WTC11 (cell line): ENCODE measurements at regions not wholly inside any gene's neighbourhood (a gene's known extent, or its start where the extent isn't known, plus 50 kb on each side); places are given as distances from the start of the nearest gene placed in this dataset.

Source experiments
- ATAC-seq: fragments of 200-7000 bp; cut with Tn5 transposase; 2 replicates; pipeline ENCODE4 v1.10.0; 2021; ENCODE audit warnings: mild to moderate bottlenecking, moderate library complexity
- CTCF ChIA-PET: fragments of 300-600 bp; sonication (Branson Sonifier 250); formaldehyde crosslinking; loops from one replicate; lab custom pipeline; 2021; ENCODE audit warnings: antibody characterized with exemption; lab: Charles Lee
- POLR2A ChIA-PET: fragments of 350-600 bp; sonication (Branson Sonifier 250); formaldehyde crosslinking; loops from one replicate; lab custom pipeline; 2021; ENCODE audit warnings: antibody characterized with exemption; lab: Charles Lee
- DNase-seq: peaks from one replicate; pipeline ENCODE4 v3.0.0; 2021; ENCODE audit warnings: low spot score
- H3K27ac Mint-ChIP-seq: 2 replicates; pipeline ENCODE4 v1.8.0; 2021; ENCODE audit warnings: mixed read lengths
- H3K27me3 Mint-ChIP-seq: 2 replicates; pipeline ENCODE4 v1.8.0; 2021; ENCODE audit warnings: low read depth, mild to moderate bottlenecking, moderate library complexity, mixed read lengths
- H3K36me3 Mint-ChIP-seq: 2 replicates; pipeline ENCODE4 v1.8.0; 2021; ENCODE audit warnings: mixed read lengths
- H3K4me1 Mint-ChIP-seq: 2 replicates; pipeline ENCODE4 v1.8.0; 2022; ENCODE audit warnings: mixed read lengths
- H3K4me3 Mint-ChIP-seq: 2 replicates; pipeline ENCODE4 v1.8.0; 2021; ENCODE audit warnings: mild to moderate bottlenecking, moderate library complexity, mixed read lengths
- H3K9me3 Mint-ChIP-seq: 2 replicates; pipeline ENCODE4 v1.8.0; 2021; ENCODE audit warnings: mixed read lengths
- CREB1 ChIP-seq: sonication (generic); formaldehyde crosslinking; IDR thresholded peaks from 2 replicates; pipeline ENCODE4 v1.8.0; 2023; ENCODE audit warnings: mild to moderate bottlenecking, missing genetic modification reagents
- ELF4 ChIP-seq: sonication (generic); formaldehyde crosslinking; IDR thresholded peaks from 2 replicates; pipeline ENCODE4 v1.8.1; 2022; ENCODE audit warnings: low read depth, mild to moderate bottlenecking, moderate library complexity, missing genetic modification reagents
- ETV6 ChIP-seq: sonication (generic); formaldehyde crosslinking; IDR thresholded peaks from 2 replicates; pipeline ENCODE4 v1.8.1; 2022; ENCODE audit warnings: mild to moderate bottlenecking, missing genetic modification reagents
- HMGA2 ChIP-seq: fragments of 250-450 bp; sonication (Bioruptor Pico); IDR thresholded peaks from 2 replicates; pipeline ENCODE4 v1.4.0; 2021; ENCODE audit warnings: mild to moderate bottlenecking, moderate library complexity
- JUN ChIP-seq: sonication (generic); formaldehyde crosslinking; IDR thresholded peaks from 2 replicates; pipeline ENCODE4 v1.8.0; 2023; ENCODE audit warnings: mild to moderate bottlenecking, missing genetic modification reagents
- NFATC4 ChIP-seq: fragments of 250-450 bp; sonication (Bioruptor Pico); IDR thresholded peaks from 2 replicates; pipeline ENCODE4 v1.9.0; 2021; ENCODE audit warnings: mild to moderate bottlenecking
- NR1H2 ChIP-seq: sonication (generic); formaldehyde crosslinking; IDR thresholded peaks from 2 replicates; pipeline ENCODE4 v1.9.0; 2021; ENCODE audit warnings: mild to moderate bottlenecking, moderate library complexity, missing genetic modification reagents
- SP1 ChIP-seq: sonication (generic); formaldehyde crosslinking; conservative IDR thresholded peaks from 2 replicates; pipeline ENCODE4 v1.8.1; 2022; ENCODE audit warnings: missing genetic modification reagents
- TP53 ChIP-seq: sonication (generic); formaldehyde crosslinking; IDR thresholded peaks from 2 replicates; pipeline ENCODE4 v1.8.1; 2023; ENCODE audit warnings: mild to moderate bottlenecking, missing genetic modification reagents
- ZNF232 ChIP-seq: sonication (generic); formaldehyde crosslinking; IDR thresholded peaks from 2 replicates; pipeline ENCODE4 v1.8.0; 2022; ENCODE audit warnings: mild to moderate bottlenecking, missing genetic modification reagents
- ZNF263 ChIP-seq: sonication (generic); formaldehyde crosslinking; IDR thresholded peaks from 2 replicates; pipeline ENCODE4 v1.8.1; 2022; ENCODE audit warnings: low read depth, mild to moderate bottlenecking, moderate library complexity, missing genetic modification reagents
- ZNF416 ChIP-seq: fragments of 250-450 bp; sonication (Bioruptor Pico); IDR thresholded peaks from 2 replicates; pipeline ENCODE4 v1.9.0; 2021; ENCODE audit warnings: mild to moderate bottlenecking, inconsistent platforms
- ZNF671 ChIP-seq: fragments of 250-450 bp; sonication (Bioruptor Pico); IDR thresholded peaks from 2 replicates; pipeline ENCODE4 v1.8.0; 2021; ENCODE audit warnings: mild to moderate bottlenecking
- TF ChIP-seq, protein P1 (sequence below): sonication (generic); formaldehyde crosslinking; IDR thresholded peaks from 2 replicates; pipeline ENCODE4 v1.8.1; 2022; ENCODE audit warnings: low read depth, mild to moderate bottlenecking, moderate library complexity, missing genetic modification reagents, borderline replicate concordance
- TF ChIP-seq, protein P2 (sequence below): sonication (generic); formaldehyde crosslinking; IDR thresholded peaks from 2 replicates; pipeline ENCODE4 v1.8.0; 2022; ENCODE audit warnings: missing genetic modification reagents
- TF ChIP-seq, protein P3 (sequence below): sonication (generic); formaldehyde crosslinking; IDR thresholded peaks from 2 replicates; pipeline ENCODE4 v1.8.0; 2023; ENCODE audit warnings: missing genetic modification reagents

DNA sequence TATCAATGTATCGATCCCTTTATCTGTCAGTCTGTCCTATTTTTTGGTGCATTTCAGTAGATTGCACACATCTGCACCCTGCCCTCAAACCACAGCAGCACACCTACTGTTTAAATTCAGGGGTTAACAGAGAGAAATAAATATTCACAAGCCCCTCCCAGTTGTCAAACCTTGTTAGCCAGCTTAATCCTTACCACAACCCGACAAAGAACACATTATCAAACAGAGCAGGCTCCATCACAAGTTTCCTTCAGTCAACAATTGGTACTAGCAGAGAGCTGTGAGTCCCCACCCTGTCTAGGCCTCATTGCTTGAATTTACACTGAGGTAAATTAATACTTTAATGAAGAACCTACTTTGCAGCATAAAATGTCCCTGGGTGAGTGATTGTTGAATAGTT lies 249.8 kb downstream of the FNDC1 start:
- TF ChIP-seq ZNF232 (CRISPR knock-in tag), result no peak
- DNase-seq (no peak), ATAC-seq (no peak)
- POLR2A ChIA-PET, result interaction anchor here (0.6 kb wide), 1 partner anchor 204 kb away, joined by 6 read pairs; no protein-coding TSS in a partner anchor
- H3K9me3 Mint-ChIP-seq, result peaks cover 31% of the 10 kb centered on the region
- H3K4me3 Mint-ChIP-seq, result no peak overlapping the region
- no peak overlapping the region for H3K27ac Mint-ChIP-seq
- H3K36me3 Mint-ChIP-seq, result peaks cover 5% of the 10 kb centered on the region
- H3K4me1 Mint-ChIP-seq, result peaks cover 5% of the 10 kb centered on the region
- H3K27me3 Mint-ChIP-seq, result peaks cover 5% of the 10 kb centered on the region
- CTCF ChIA-PET, result no interaction called here

DNA sequence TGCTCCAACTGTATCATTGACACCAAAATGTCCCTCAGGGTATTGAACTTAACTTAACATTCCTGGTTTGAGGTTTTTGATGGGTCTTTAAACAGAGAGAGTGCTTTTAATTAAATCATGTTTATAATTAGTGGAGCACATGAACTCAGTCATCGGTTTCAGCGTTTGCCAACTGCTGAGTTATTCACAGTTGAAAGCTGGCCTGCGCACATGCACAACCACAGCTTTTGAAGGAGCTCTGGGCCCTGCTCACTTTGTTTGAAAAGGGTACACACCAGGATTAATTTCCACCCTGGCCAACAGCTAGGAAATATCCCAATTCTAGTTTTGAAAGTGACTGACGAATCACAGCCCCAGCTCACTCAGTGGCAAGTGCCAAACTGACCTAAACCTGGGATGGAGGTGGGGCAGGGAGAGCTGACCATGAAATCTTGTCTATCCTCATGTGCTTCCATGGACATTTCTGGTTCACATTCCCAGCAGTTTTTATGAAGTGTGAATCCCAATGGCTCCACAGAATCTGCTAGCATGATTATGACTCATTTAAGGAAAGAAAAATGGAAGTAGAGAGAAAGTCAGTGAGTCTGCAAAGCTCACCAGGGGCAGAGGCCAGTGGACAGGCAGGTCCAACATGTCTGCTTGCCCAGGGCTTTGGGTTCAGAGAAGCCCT lies 247.8 kb downstream of the FNDC1 start:
- no peak overlapping the region for H3K27ac Mint-ChIP-seq
- H3K9me3 Mint-ChIP-seq, result peaks cover 33% of the 10 kb centered on the region
- TF ChIP-seq, protein P1, sequence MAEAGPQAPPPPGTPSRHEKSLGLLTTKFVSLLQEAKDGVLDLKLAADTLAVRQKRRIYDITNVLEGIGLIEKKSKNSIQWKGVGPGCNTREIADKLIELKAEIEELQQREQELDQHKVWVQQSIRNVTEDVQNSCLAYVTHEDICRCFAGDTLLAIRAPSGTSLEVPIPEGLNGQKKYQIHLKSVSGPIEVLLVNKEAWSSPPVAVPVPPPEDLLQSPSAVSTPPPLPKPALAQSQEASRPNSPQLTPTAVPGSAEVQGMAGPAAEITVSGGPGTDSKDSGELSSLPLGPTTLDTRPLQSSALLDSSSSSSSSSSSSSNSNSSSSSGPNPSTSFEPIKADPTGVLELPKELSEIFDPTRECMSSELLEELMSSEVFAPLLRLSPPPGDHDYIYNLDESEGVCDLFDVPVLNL (CRISPR knock-in tag), result no peak
- TF ChIP-seq HMGA2 (CRISPR knock-in tag), result no peak
- DNase-seq (no peak), ATAC-seq (no peak)
- H3K27me3 Mint-ChIP-seq, result peaks cover 5% of the 10 kb centered on the region
- CTCF ChIA-PET, result interaction anchor here (1.2 kb wide), 1 partner anchor 243 kb away, joined by 3 read pairs; no protein-coding TSS in a partner anchor
- H3K4me1 Mint-ChIP-seq, result peaks cover 5% of the 10 kb centered on the region
- POLR2A ChIA-PET, result no interaction called here
- H3K36me3 Mint-ChIP-seq, result peaks cover 5% of the 10 kb centered on the region
- H3K4me3 Mint-ChIP-seq, result no peak overlapping the region

DNA sequence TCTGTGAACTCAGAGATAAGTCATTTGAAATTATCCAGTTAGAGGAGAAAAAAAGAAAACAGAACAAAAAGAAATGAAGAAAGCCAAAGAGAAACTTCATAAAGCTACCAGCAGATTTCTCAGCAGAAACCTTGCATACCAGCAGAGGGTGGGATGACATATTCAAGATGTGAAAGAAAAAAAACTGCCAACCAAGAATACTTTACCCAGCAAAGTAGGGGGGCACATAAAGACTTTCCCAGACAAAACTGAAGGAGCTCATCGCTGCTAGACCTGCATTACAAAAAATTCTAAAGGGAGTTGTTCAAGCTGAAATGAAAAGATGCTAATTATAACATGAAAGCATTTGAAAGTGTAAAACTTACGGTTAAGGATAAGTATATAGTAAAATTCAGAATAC lies 246.3 kb downstream of the FNDC1 start:
- Mint-ChIP-seq H3K9me3 (peaks cover 33% of the 10 kb centered on the region), H3K4me1 (no peaks in the 10 kb centered on the region), H3K27me3 (peaks cover 12% of the 10 kb centered on the region), H3K4me3 (no peak overlapping the region), H3K27ac (no peak overlapping the region), H3K36me3 (peaks cover 5% of the 10 kb centered on the region)
- ChIA-PET CTCF (no interaction called here), POLR2A (interaction anchor here (0.6 kb wide), 1 partner anchor 237 kb away, joined by 4 read pairs; no protein-coding TSS in a partner anchor)
- TF ChIP-seq CREB1, result no peak
- no peak for TF ChIP-seq TP53 (CRISPR knock-in tag)
- no peak for TF ChIP-seq ETV6
- no peak for TF ChIP-seq ZNF263
- TF ChIP-seq JUN (CRISPR knock-in tag), result no peak
- TF ChIP-seq NR1H2 (CRISPR knock-in tag), result no peak
- TF ChIP-seq, protein P2, sequence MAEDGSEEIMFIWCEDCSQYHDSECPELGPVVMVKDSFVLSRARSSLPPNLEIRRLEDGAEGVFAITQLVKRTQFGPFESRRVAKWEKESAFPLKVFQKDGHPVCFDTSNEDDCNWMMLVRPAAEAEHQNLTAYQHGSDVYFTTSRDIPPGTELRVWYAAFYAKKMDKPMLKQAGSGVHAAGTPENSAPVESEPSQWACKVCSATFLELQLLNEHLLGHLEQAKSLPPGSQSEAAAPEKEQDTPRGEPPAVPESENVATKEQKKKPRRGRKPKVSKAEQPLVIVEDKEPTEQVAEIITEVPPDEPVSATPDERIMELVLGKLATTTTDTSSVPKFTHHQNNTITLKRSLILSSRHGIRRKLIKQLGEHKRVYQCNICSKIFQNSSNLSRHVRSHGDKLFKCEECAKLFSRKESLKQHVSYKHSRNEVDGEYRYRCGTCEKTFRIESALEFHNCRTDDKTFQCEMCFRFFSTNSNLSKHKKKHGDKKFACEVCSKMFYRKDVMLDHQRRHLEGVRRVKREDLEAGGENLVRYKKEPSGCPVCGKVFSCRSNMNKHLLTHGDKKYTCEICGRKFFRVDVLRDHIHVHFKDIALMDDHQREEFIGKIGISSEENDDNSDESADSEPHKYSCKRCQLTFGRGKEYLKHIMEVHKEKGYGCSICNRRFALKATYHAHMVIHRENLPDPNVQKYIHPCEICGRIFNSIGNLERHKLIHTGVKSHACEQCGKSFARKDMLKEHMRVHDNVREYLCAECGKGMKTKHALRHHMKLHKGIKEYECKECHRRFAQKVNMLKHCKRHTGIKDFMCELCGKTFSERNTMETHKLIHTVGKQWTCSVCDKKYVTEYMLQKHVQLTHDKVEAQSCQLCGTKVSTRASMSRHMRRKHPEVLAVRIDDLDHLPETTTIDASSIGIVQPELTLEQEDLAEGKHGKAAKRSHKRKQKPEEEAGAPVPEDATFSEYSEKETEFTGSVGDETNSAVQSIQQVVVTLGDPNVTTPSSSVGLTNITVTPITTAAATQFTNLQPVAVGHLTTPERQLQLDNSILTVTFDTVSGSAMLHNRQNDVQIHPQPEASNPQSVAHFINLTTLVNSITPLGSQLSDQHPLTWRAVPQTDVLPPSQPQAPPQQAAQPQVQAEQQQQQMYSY, result no peak
- TF ChIP-seq ELF4 (CRISPR knock-in tag), result no peak
- no peak for TF ChIP-seq NFATC4 (CRISPR knock-in tag)
- no peak for TF ChIP-seq ZNF416 (CRISPR knock-in tag)
- TF ChIP-seq, protein P3, sequence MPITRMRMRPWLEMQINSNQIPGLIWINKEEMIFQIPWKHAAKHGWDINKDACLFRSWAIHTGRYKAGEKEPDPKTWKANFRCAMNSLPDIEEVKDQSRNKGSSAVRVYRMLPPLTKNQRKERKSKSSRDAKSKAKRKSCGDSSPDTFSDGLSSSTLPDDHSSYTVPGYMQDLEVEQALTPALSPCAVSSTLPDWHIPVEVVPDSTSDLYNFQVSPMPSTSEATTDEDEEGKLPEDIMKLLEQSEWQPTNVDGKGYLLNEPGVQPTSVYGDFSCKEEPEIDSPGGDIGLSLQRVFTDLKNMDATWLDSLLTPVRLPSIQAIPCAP (CRISPR knock-in tag), result no peak
- no peak for TF ChIP-seq ZNF671 (CRISPR knock-in tag)
- no peak for TF ChIP-seq SP1 (CRISPR knock-in tag)
- DNase-seq (no peak), ATAC-seq (no peak)
